ENCODE measurements at regions not wholly inside any gene's neighbourhood (a gene's known extent, or its start where the extent isn't known, plus 50 kb on each side); places are given as distances from the start of the nearest gene placed in this dataset.

DNA sequence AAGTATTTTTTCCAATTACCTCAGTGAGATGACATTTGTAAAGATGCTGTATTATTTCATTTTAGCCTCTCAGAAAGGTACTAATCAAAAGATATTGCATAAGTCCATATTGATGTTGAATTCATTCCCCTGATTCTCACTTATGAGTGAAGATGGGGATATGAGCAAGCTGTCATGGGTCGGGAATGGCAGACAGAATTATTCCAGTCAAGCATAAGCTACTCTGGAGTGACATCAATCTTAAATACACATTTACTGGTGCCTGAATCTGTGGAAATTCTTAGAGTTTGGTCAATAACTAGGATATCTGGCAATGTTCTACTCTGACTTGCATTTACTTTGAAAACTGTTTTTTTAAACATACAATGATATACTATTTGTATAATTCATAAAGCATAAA is 283.8 kb upstream of the PCDH7 start:
- no peaks in the 10 kb centered on the region for H3K9me2 ChIP-seq (ENCODE audit: insufficient read depth)
- no peaks in the 10 kb centered on the region for H3K79me2 ChIP-seq (ENCODE audit: insufficient read depth, low read length)
- no peaks in the 10 kb centered on the region for H3K4me1 ChIP-seq (ENCODE audit: control insufficient read depth in 1 of 2, insufficient read depth in 2 of 2, low read length in 2 of 2)
- no peaks in the 10 kb centered on the region for H3K9me3 ChIP-seq (ENCODE audit: control insufficient read depth in 1 of 2, insufficient read depth in 1 of 2, low read depth in 1 of 2, low read length in 2 of 2)
- POLR2A ChIA-PET, result no interaction called here
- CTCF ChIA-PET, result no interaction called here
- H3K4me2 ChIP-seq (ENCODE audit: low read length), result no peak overlapping the region
- H4K20me1 ChIP-seq (ENCODE audit: insufficient read depth), result no peaks in the 10 kb centered on the region
- no peaks in the 10 kb centered on the region for H3K36me3 ChIP-seq (ENCODE audit: control insufficient read depth in 1 of 2, insufficient read depth in 2 of 2, low read length in 2 of 2)
- RAD21 ChIA-PET (ENCODE audit: low non-redundant PET in 1 of 2, low total read pairs in 2 of 2, uncharacterized antibody in 2 of 2, unreplicated experiment in 2 of 2), result no interaction called here
- ATAC-seq (no peak), DNase-seq (ENCODE audit: low read depth, low spot score) (no peak)
- H3K4me3 ChIP-seq (replicated peaks in 1 of 2; ENCODE audit: low read depth in 1 of 2, low read length in 2 of 2), result no peak overlapping the region
- no peaks in the 10 kb centered on the region for H3K27me3 ChIP-seq (ENCODE audit: insufficient read depth, low read length)
- H3K9ac ChIP-seq (ENCODE audit: low read length), result no peak overlapping the region
- intact Hi-C loops (cut with micrococcal nuclease), result no loop called here
- TF ChIP-seq, protein P1, sequence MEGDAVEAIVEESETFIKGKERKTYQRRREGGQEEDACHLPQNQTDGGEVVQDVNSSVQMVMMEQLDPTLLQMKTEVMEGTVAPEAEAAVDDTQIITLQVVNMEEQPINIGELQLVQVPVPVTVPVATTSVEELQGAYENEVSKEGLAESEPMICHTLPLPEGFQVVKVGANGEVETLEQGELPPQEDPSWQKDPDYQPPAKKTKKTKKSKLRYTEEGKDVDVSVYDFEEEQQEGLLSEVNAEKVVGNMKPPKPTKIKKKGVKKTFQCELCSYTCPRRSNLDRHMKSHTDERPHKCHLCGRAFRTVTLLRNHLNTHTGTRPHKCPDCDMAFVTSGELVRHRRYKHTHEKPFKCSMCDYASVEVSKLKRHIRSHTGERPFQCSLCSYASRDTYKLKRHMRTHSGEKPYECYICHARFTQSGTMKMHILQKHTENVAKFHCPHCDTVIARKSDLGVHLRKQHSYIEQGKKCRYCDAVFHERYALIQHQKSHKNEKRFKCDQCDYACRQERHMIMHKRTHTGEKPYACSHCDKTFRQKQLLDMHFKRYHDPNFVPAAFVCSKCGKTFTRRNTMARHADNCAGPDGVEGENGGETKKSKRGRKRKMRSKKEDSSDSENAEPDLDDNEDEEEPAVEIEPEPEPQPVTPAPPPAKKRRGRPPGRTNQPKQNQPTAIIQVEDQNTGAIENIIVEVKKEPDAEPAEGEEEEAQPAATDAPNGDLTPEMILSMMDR (IDR thresholded peaks at IDR 0.05 in 2 of 3, conservative IDR thresholded peaks at IDR 0.05 in 1 of 3; ENCODE audit: borderline replicate concordance in 1 of 3, insufficient read depth in 1 of 3, low read depth in 2 of 3, low read length in 2 of 3), result no peak
- TF ChIP-seq YY1 (IDR thresholded peaks at IDR 0.05; ENCODE audit: extremely low read depth, insufficient replicate concordance, low read depth, low read length) (no peak), SIN3A (IDR thresholded peaks at IDR 0.05; ENCODE audit: low read depth) (no peak), POLR2AphosphoS5 (IDR thresholded peaks at IDR 0.05; ENCODE audit: low read depth, low read length) (no peak), ZFX (IDR thresholded peaks at IDR 0.05) (no peak), EGR1 (IDR thresholded peaks at IDR 0.05; ENCODE audit: low read depth) (no peak), ZNF274 (IDR thresholded peaks at IDR 0.05; ENCODE audit: low read depth, low read length) (no peak), SRF (IDR thresholded peaks at IDR 0.05; ENCODE audit: low read depth) (no peak), CEBPB (IDR thresholded peaks at IDR 0.05; ENCODE audit: low read depth) (no peak), SP1 (IDR thresholded peaks at IDR 0.05; ENCODE audit: low read depth) (no peak), FOSL1 (IDR thresholded peaks at IDR 0.05; ENCODE audit: low read depth) (no peak), CBX3 (IDR thresholded peaks at IDR 0.05; ENCODE audit: low read depth) (no peak), JUND (IDR thresholded peaks at IDR 0.05) (no peak), EZH2 (IDR thresholded peaks at IDR 0.05) (no peak), TCF7L2 (IDR thresholded peaks at IDR 0.05; ENCODE audit: borderline replicate concordance, extremely low read depth, insufficient read depth, insufficient read length) (no peak)
- TF ChIP-seq, protein P2, sequence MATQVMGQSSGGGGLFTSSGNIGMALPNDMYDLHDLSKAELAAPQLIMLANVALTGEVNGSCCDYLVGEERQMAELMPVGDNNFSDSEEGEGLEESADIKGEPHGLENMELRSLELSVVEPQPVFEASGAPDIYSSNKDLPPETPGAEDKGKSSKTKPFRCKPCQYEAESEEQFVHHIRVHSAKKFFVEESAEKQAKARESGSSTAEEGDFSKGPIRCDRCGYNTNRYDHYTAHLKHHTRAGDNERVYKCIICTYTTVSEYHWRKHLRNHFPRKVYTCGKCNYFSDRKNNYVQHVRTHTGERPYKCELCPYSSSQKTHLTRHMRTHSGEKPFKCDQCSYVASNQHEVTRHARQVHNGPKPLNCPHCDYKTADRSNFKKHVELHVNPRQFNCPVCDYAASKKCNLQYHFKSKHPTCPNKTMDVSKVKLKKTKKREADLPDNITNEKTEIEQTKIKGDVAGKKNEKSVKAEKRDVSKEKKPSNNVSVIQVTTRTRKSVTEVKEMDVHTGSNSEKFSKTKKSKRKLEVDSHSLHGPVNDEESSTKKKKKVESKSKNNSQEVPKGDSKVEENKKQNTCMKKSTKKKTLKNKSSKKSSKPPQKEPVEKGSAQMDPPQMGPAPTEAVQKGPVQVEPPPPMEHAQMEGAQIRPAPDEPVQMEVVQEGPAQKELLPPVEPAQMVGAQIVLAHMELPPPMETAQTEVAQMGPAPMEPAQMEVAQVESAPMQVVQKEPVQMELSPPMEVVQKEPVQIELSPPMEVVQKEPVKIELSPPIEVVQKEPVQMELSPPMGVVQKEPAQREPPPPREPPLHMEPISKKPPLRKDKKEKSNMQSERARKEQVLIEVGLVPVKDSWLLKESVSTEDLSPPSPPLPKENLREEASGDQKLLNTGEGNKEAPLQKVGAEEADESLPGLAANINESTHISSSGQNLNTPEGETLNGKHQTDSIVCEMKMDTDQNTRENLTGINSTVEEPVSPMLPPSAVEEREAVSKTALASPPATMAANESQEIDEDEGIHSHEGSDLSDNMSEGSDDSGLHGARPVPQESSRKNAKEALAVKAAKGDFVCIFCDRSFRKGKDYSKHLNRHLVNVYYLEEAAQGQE (IDR thresholded peaks at IDR 0.05; ENCODE audit: low read depth), result no peak
- H2AFZ ChIP-seq (ENCODE audit: low read depth, low read length, poor library complexity, severe bottlenecking), result no peak overlapping the region
- no peak overlapping the region for H3K27ac ChIP-seq (ENCODE audit: low read depth, low read length)
- BruUV-seq (replicated peaks), result no TSS peak

Data from HCT116 (cell line).